Natural killer cell (primary cell): ENCODE measurements at regions not wholly inside any gene's neighbourhood (a gene's known extent, or its start where the extent isn't known, plus 50 kb on each side); places are given as distances from the start of the nearest gene placed in this dataset.

Experiments used
- ATAC-seq, 3 donors: fragments of 150-1000 bp in 2 of 3; fragments of 200-7000 bp in 1 of 3; cut with Tn5 transposase; 1 replicate in 1 of 3; 2 replicates in 2 of 3; pipeline ENCODE4 v1.10.0; 2021; ENCODE audit warnings: mild to moderate bottlenecking in 2 of 3, moderate library complexity in 2 of 3
- DNase-seq, 2 donors: peaks; one replicate each; pipeline versions ENCODE4 v3.0.0 to v3.0.0-alpha.2; 2013 to 2021; ENCODE audit warnings: mixed read lengths in 1 of 2
- H3K27ac ChIP-seq: one replicate; pipeline ENCODE4 v1.5.1; 2013; ENCODE audit warnings: mild to moderate bottlenecking, low read length
- H3K27me3 ChIP-seq: one replicate; pipeline ENCODE4 v1.6.1; 2013; ENCODE audit warnings: low read length; ENCODE audit not compliant: control insufficient read depth, insufficient read depth
- H3K36me3 ChIP-seq: one replicate; pipeline ENCODE4 v1.6.1; 2013; ENCODE audit warnings: low read length; ENCODE audit not compliant: control insufficient read depth, insufficient read depth
- H3K4me1 ChIP-seq: one replicate; pipeline ENCODE4 v1.6.1; 2013; ENCODE audit warnings: low read length; ENCODE audit not compliant: control insufficient read depth, insufficient read depth
- H3K4me3 ChIP-seq: one replicate; pipeline ENCODE4 v1.5.1; 2013; ENCODE audit warnings: low read length
- H3K9me3 ChIP-seq: one replicate; pipeline ENCODE4 v1.6.1; 2013; ENCODE audit warnings: low read length; ENCODE audit not compliant: control insufficient read depth, insufficient read depth
- H3K27ac Mint-ChIP-seq, 2 donors: one replicate each; pipeline ENCODE4 v1.8.0; 2022; ENCODE audit warnings: mild to moderate bottlenecking in 2 of 2, mixed read lengths in 2 of 2, moderate library complexity in 1 of 2
- H3K27me3 Mint-ChIP-seq, 2 donors: one replicate each; pipeline ENCODE4 v1.8.0; 2022; ENCODE audit warnings: low read depth in 2 of 2, mixed read lengths in 2 of 2
- H3K36me3 Mint-ChIP-seq: one replicate; pipeline ENCODE4 v1.8.0; 2022; ENCODE audit warnings: mixed read lengths
- H3K4me1 Mint-ChIP-seq, 2 donors: one replicate each; pipeline ENCODE4 v1.8.0; 2022; ENCODE audit warnings: mixed read lengths in 2 of 2
- H3K4me3 Mint-ChIP-seq: one replicate; pipeline ENCODE4 v1.8.0; 2022; ENCODE audit warnings: mild to moderate bottlenecking, moderate library complexity, mixed read lengths
- H3K9me3 Mint-ChIP-seq, 2 donors: one replicate each; pipeline ENCODE4 v1.8.0; 2022; ENCODE audit warnings: mixed read lengths in 2 of 2
- CTCF ChIP-seq: fragments of 200-600 bp; IDR thresholded peaks from one replicate; pipeline ENCODE4 v1.8.0; 2022; ENCODE audit warnings: antibody characterized with exemption
- WGBS: methylation state at CpG from one replicate; pipeline ENCODE4 v1.1.7; 2013; ENCODE audit warnings: missing lambda C conversion rate; ENCODE audit not compliant: insufficient coverage; 5-methylcytosine and 5-hydroxymethylcytosine counted together
- intact Hi-C: fragments of 100-400 bp; cut with micrococcal nuclease; formaldehyde crosslinking; loops from one replicate; pipeline ENCODE4 v1.14.2; 2022

GRCh38 chr11:106353031-106353430 is 275.6 kb downstream of the AASDHPPT start:
- 90% methylated on average over 2 of the region's 2 CpGs for WGBS
- H3K36me3 Mint-ChIP-seq: peaks cover 9% of the 10 kb centered on the region
- H3K27ac Mint-ChIP-seq: no peak overlapping the region
- DNase-seq: no peak
- Histone ChIP-seq H3K27ac (no peak overlapping the region), H3K36me3 (no peaks in the 10 kb centered on the region), H3K4me3 (no peak overlapping the region), H3K27me3 (no peaks in the 10 kb centered on the region), H3K4me1 (no peaks in the 10 kb centered on the region), H3K9me3 (no peaks in the 10 kb centered on the region)
- no peaks in the 10 kb centered on the region for H3K4me1 Mint-ChIP-seq
- intact Hi-C loops: no loop called here
- no peak for ATAC-seq
- H3K27me3 Mint-ChIP-seq: no peaks in the 10 kb centered on the region
- TF ChIP-seq CTCF: no peak
- no peak overlapping the region for H3K4me3 Mint-ChIP-seq
- H3K9me3 Mint-ChIP-seq: peaks cover 18 to 23% of the 10 kb centered on the region in 2 donors

GRCh38 chr11:106369224-106369623 is 291.8 kb downstream of the AASDHPPT start:
- DNase-seq: no peak
- no peak overlapping the region for H3K4me3 Mint-ChIP-seq
- no peaks in the 10 kb centered on the region for H3K27me3 Mint-ChIP-seq
- no CpG with 5 or more reads among the region's 2 CpGs for WGBS
- H3K36me3 Mint-ChIP-seq: no peaks in the 10 kb centered on the region
- H3K4me1 Mint-ChIP-seq: no peaks in the 10 kb centered on the region
- H3K36me3 ChIP-seq: no peaks in the 10 kb centered on the region
- H3K27me3 ChIP-seq: no peaks in the 10 kb centered on the region
- H3K4me3 ChIP-seq: no peak overlapping the region
- no peak overlapping the region for H3K27ac ChIP-seq
- no peaks in the 10 kb centered on the region for H3K4me1 ChIP-seq
- H3K9me3 ChIP-seq: peaks cover 3% of the 10 kb centered on the region
- intact Hi-C loops: no loop called here
- no peak for TF ChIP-seq CTCF
- no peak overlapping the region for H3K27ac Mint-ChIP-seq
- peaks cover 8 to 12% of the 10 kb centered on the region in 2 donors for H3K9me3 Mint-ChIP-seq
- ATAC-seq: no peak

DNA sequence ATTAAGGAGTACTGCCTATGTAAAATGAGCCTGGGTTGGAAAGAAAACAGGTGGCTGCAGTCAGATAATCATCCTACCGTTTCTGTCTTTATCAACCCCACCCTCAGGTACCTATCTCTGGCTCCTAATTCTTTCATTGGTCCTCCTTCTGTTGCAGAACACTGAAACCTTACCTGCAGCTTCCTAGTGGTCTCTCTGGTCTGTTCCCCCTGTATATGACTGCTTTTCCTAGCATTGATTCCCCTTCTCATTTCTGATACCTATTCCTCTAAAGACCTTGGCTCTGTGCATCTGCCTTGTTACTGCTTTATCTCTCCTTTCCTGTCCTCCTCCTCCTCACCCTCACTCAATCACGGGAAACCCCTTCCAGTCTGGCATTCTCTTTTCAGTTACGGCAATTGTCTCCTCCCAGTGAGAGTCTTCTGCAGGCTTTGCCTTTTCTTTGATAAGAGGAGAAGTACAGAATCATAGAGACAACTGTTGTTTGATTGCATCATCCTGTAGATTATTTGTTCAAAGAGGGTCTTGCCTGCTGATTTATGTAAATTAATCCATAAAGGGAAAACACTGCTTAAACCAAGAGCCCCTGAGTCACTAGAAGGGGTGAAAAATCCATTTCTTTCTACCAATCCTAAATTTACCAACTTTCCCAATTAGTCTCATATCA is 301.2 kb downstream of the AASDHPPT start:
- Histone ChIP-seq H3K36me3 (no peaks in the 10 kb centered on the region), H3K4me1 (no peaks in the 10 kb centered on the region), H3K27me3 (no peaks in the 10 kb centered on the region), H3K27ac (no peak overlapping the region), H3K9me3 (no peaks in the 10 kb centered on the region), H3K4me3 (no peak overlapping the region)
- Mint-ChIP-seq H3K4me1 (no peaks in the 10 kb centered on the region), H3K4me3 (no peak overlapping the region), H3K9me3 (peaks cover 19 to 22% of the 10 kb centered on the region in 2 donors), H3K36me3 (no peaks in the 10 kb centered on the region), H3K27ac (no peak overlapping the region), H3K27me3 (no peaks in the 10 kb centered on the region)
- intact Hi-C loops: no loop called here
- ATAC-seq (no peak), DNase-seq (no peak)
- WGBS: 67% methylated on average over 3 of the region's 3 CpGs
- TF ChIP-seq CTCF: no peak

DNA sequence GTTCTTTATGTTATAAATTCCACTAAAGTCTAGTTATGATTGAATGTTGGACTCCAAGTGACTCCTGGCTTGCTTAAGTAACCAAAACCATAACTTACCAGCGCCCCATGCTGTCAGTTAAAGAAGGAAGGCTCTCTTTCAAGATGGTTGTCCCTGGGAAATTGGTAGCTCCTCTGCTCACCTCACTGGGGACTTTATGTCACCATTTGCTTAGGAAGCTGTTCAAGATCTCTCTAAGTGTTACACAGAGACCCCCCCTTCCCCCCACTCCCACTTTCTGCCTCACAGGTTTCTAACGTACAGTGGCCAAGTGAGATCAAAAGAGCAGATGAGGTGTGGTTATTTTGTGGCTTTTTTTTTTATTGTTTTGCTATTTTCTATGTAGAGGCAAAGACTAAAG is 301.8 kb downstream of the AASDHPPT start:
- H3K4me1 ChIP-seq: no peaks in the 10 kb centered on the region
- Mint-ChIP-seq H3K9me3 (peaks cover 20 to 24% of the 10 kb centered on the region in 2 donors), H3K36me3 (peaks cover 3% of the 10 kb centered on the region), H3K4me3 (no peak overlapping the region), H3K27me3 (no peaks in the 10 kb centered on the region), H3K4me1 (no peaks in the 10 kb centered on the region), H3K27ac (no peak overlapping the region)
- no peaks in the 10 kb centered on the region for H3K36me3 ChIP-seq
- DNase-seq: no peak
- intact Hi-C loops: no loop called here
- no peak for ATAC-seq
- no peak overlapping the region for H3K27ac ChIP-seq
- H3K27me3 ChIP-seq: no peaks in the 10 kb centered on the region
- 63% methylated on average over 1 of the region's 2 CpGs for WGBS
- no peak for TF ChIP-seq CTCF
- no peaks in the 10 kb centered on the region for H3K9me3 ChIP-seq
- no peak overlapping the region for H3K4me3 ChIP-seq
